Hindlimb muscle (tissue), 1 donor: ENCODE measurements at regions not wholly inside any gene's neighbourhood (a gene's known extent, or its start where the extent isn't known, plus 50 kb on each side); places are given as distances from the start of the nearest gene placed in this dataset.

Experiments used
- DNase-seq: peaks from one replicate; pipeline ENCODE4 v3.0.0-alpha.2; 2013

- DNase-seq = no peak
Measured at GRCh38 chr3:148600902-148601765, 96.6 kb upstream of the AGTR1 start.

- no peak for DNase-seq
Measured at GRCh38 chr3:148601766-148602685, 95.7 kb upstream of the AGTR1 start.

- DNase-seq = peak; percentile 38
Measured at GRCh38 chr3:148604270-148605085, 93.2 kb upstream of the AGTR1 start.

- DNase-seq = peak; percentile 30
Measured at GRCh38 chr3:148605521-148605920, 92.2 kb upstream of the AGTR1 start.

GRCh38 chr3:148606979-148607378 is 90.7 kb upstream of the AGTR1 start:
- DNase-seq = no peak

- DNase-seq = no peak
Measured at GRCh38 chr3:148607491-148607890, 90.2 kb upstream of the AGTR1 start.

GRCh38 chr3:148612278-148612677 is 85.4 kb upstream of the AGTR1 start:
- DNase-seq = no peak

- DNase-seq = no peak
Measured at GRCh38 chr3:148615382-148615781, 82.3 kb upstream of the AGTR1 start.

- DNase-seq = no peak
Measured at GRCh38 chr3:148625095-148625736, 72.5 kb upstream of the AGTR1 start.

- DNase-seq = no peak
Measured at GRCh38 chr3:148625991-148626390, 71.7 kb upstream of the AGTR1 start.

GRCh38 chr3:148629006-148629405 is 68.7 kb upstream of the AGTR1 start:
- DNase-seq = no peak

- no peak for DNase-seq
Measured at GRCh38 chr3:148631124-148631903, 66.4 kb upstream of the AGTR1 start.

GRCh38 chr3:148641722-148642121 is 56.0 kb upstream of the AGTR1 start:
- no peak for DNase-seq

GRCh38 chr3:148642214-148642613 is 55.5 kb upstream of the AGTR1 start:
- no peak for DNase-seq

GRCh38 chr3:148642616-148643015 is 55.1 kb upstream of the AGTR1 start:
- DNase-seq = no peak

GRCh38 chr3:148643389-148643840 is 54.3 kb upstream of the AGTR1 start:
- DNase-seq = no peak

- DNase-seq = no peak
Measured at GRCh38 chr3:148646126-148646665, 51.5 kb upstream of the AGTR1 start.
